ENCODE measurements at regions not wholly inside any gene's neighbourhood (a gene's known extent, or its start where the extent isn't known, plus 50 kb on each side); places are given as distances from the start of the nearest gene placed in this dataset.

- TF ChIP-seq, protein P1, sequence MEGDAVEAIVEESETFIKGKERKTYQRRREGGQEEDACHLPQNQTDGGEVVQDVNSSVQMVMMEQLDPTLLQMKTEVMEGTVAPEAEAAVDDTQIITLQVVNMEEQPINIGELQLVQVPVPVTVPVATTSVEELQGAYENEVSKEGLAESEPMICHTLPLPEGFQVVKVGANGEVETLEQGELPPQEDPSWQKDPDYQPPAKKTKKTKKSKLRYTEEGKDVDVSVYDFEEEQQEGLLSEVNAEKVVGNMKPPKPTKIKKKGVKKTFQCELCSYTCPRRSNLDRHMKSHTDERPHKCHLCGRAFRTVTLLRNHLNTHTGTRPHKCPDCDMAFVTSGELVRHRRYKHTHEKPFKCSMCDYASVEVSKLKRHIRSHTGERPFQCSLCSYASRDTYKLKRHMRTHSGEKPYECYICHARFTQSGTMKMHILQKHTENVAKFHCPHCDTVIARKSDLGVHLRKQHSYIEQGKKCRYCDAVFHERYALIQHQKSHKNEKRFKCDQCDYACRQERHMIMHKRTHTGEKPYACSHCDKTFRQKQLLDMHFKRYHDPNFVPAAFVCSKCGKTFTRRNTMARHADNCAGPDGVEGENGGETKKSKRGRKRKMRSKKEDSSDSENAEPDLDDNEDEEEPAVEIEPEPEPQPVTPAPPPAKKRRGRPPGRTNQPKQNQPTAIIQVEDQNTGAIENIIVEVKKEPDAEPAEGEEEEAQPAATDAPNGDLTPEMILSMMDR (IDR thresholded peaks at IDR 0.05): no peak
- no peak for TF ChIP-seq POLR2A (IDR thresholded peaks at IDR 0.05)
Observed at GRCh38 chr1:47551971-47552528, 114.2 kb downstream of the FOXD2 start.

Measured in lower leg skin (tissue), 3 donors.